HG03439 (cell line): ENCODE measurements at regions not wholly inside any gene's neighbourhood (a gene's known extent, or its start where the extent isn't known, plus 50 kb on each side); places are given as distances from the start of the nearest gene placed in this dataset.
"Not testable (repeated sequence)": the region's sequence is repeated elsewhere in the genome, so short reads cannot be mapped to it uniquely, and the experiment has no call there.

Source experiments
- ATAC-seq: cut with Tn5 transposase; IDR thresholded peaks from one replicate; pipeline ENCODE4 v1.9.1; 2021; ENCODE audit warnings: mild to moderate bottlenecking, moderate library complexity; ENCODE audit not compliant: unreplicated experiment

- ATAC-seq, result no peak
Measured at GRCh38 chr5:166786889-166787288, 1504.6 kb upstream of the WWC1 start.

GRCh38 chr5:166788050-166788449 lies 1503.4 kb upstream of the WWC1 start:
- ATAC-seq, result no peak

- ATAC-seq, result no peak
Measured at GRCh38 chr5:166795756-166796155, 1495.7 kb upstream of the WWC1 start.

- ATAC-seq, result no peak
Measured at GRCh38 chr5:166803058-166803457, 1488.4 kb upstream of the WWC1 start.

GRCh38 chr5:166804223-166804622 lies 1487.2 kb upstream of the WWC1 start:
- not testable (repeated sequence) for ATAC-seq

- ATAC-seq, result not testable (repeated sequence)
Measured at GRCh38 chr5:166804693-166805092, 1486.8 kb upstream of the WWC1 start.

- ATAC-seq, result not testable (repeated sequence)
Measured at GRCh38 chr5:166810093-166810658, 1481.3 kb upstream of the WWC1 start.

GRCh38 chr5:166810721-166811120 lies 1480.7 kb upstream of the WWC1 start:
- no peak for ATAC-seq

- ATAC-seq, result no peak
Measured at GRCh38 chr5:166823360-166823759, 1468.1 kb upstream of the WWC1 start.

- no peak for ATAC-seq
Measured at GRCh38 chr5:166834246-166834645, 1457.2 kb upstream of the WWC1 start.

- no peak for ATAC-seq
Measured at GRCh38 chr5:166845044-166845443, 1446.4 kb upstream of the WWC1 start.

- no peak for ATAC-seq
Measured at GRCh38 chr5:166856791-166857190, 1434.7 kb upstream of the WWC1 start.

- ATAC-seq, result no peak
Measured at GRCh38 chr5:166860426-166860825, 1431.0 kb upstream of the WWC1 start.

GRCh38 chr5:166862581-166862980 lies 1428.9 kb upstream of the WWC1 start:
- no peak for ATAC-seq

- ATAC-seq, result no peak
Measured at GRCh38 chr5:166865206-166865605, 1426.2 kb upstream of the WWC1 start.

GRCh38 chr5:166880456-166880855 lies 1411.0 kb upstream of the WWC1 start:
- ATAC-seq, result no peak

GRCh38 chr5:166881802-166882201 lies 1409.6 kb upstream of the WWC1 start:
- no peak for ATAC-seq

GRCh38 chr5:166883016-166883415 lies 1408.4 kb upstream of the WWC1 start:
- no peak for ATAC-seq

- ATAC-seq, result no peak
Measured at GRCh38 chr5:166898166-166898565, 1393.3 kb upstream of the WWC1 start.

GRCh38 chr5:166899343-166899742 lies 1392.1 kb upstream of the WWC1 start:
- no peak for ATAC-seq

- no peak for ATAC-seq
Measured at GRCh38 chr5:166904571-166904970, 1386.9 kb upstream of the WWC1 start.

- no peak for ATAC-seq
Measured at GRCh38 chr5:166906991-166907713, 1384.3 kb upstream of the WWC1 start.

- no peak for ATAC-seq
Measured at GRCh38 chr5:166909040-166909439, 1382.4 kb upstream of the WWC1 start.
